ENCODE measurements at regions not wholly inside any gene's neighbourhood (a gene's known extent, or its start where the extent isn't known, plus 50 kb on each side); places are given as distances from the start of the nearest gene placed in this dataset.

- no peak for TF ChIP-seq EZH2 (IDR thresholded peaks at IDR 0.05; ENCODE audit: borderline replicate concordance, low read depth, low read length, severe bottlenecking)
- TF ChIP-seq CTCF (IDR thresholded peaks at IDR 0.05; ENCODE audit: borderline replicate concordance, extremely low read depth, low read length, poor library complexity, severe bottlenecking) = no peak
Measured at GRCh38 chr13:83941701-83942335, 59.5 kb upstream of the SLITRK1 start.
